ENCODE measurements at regions not wholly inside any gene's neighbourhood (a gene's known extent, or its start where the extent isn't known, plus 50 kb on each side); places are given as distances from the start of the nearest gene placed in this dataset.

GRCh38 chr4:79046016-79046592 lies 106.9 kb upstream of the PAQR3 start:
- Histone ChIP-seq H3K27ac (ENCODE audit: low read depth in 1 of 2, low read length in 2 of 2) (no peak overlapping the region), H3K4me1 (ENCODE audit: control insufficient read depth in 1 of 2, insufficient read depth in 2 of 2, low read length in 2 of 2) (no peaks in the 10 kb centered on the region), H3K36me3 (ENCODE audit: control insufficient read depth in 1 of 2, insufficient read depth in 2 of 2, low read length in 1 of 2) (no peaks in the 10 kb centered on the region), H3K4me3 (ENCODE audit: low read length in 2 of 2) (no peak overlapping the region), H3K9me3 (ENCODE audit: control insufficient read depth, low read length) (no peaks in the 10 kb centered on the region), H3K27me3 (ENCODE audit: control insufficient read depth in 1 of 2, insufficient read depth in 2 of 2, low read length in 1 of 2) (no peaks in the 10 kb centered on the region)
- intact Hi-C loops (cut with DNase I): loop anchor here (5.0 to 10.0 kb wide), 2 partner anchors 91 to 1166 kb away; no protein-coding TSS in a partner anchor
- no peak for ATAC-seq (ENCODE audit: low FRiP score)
- WGBS, 2 donors: 55 to 56% methylated on average over 4 of the region's 4 CpGs
- no peak for DNase-seq

- Histone ChIP-seq H3K36me3 (ENCODE audit: control insufficient read depth in 1 of 2, insufficient read depth in 2 of 2, low read length in 1 of 2) (no peaks in the 10 kb centered on the region), H3K4me3 (ENCODE audit: low read length in 2 of 2) (no peak overlapping the region), H3K4me1 (ENCODE audit: control insufficient read depth in 1 of 2, insufficient read depth in 2 of 2, low read length in 2 of 2) (no peaks in the 10 kb centered on the region), H3K9me3 (ENCODE audit: control insufficient read depth, low read length) (no peaks in the 10 kb centered on the region), H3K27ac (ENCODE audit: low read depth in 1 of 2, low read length in 2 of 2) (no peak overlapping the region), H3K27me3 (ENCODE audit: control insufficient read depth in 1 of 2, insufficient read depth in 2 of 2, low read length in 1 of 2) (no peaks in the 10 kb centered on the region)
- 92% methylated on average over 2 of the region's 2 CpGs for whole genome bisulfite sequencing, 2 donors
- ATAC-seq (ENCODE audit: low FRiP score): no peak
- intact Hi-C loops (cut with DNase I): loop anchor here in 1 of 2 donors (5.0 to 10.0 kb wide), 3 partner anchors 89 to 1173 kb away; no protein-coding TSS in a partner anchor
- no peak for DNase-seq
Observed at GRCh38 chr4:79044141-79044659, 105.0 kb upstream of the PAQR3 start.

GRCh38 chr4:79043138-79043537 lies 103.9 kb upstream of the PAQR3 start:
- DNase-seq (no peak), ATAC-seq (ENCODE audit: low FRiP score) (no peak)
- H3K27me3 ChIP-seq (ENCODE audit: control insufficient read depth in 1 of 2, insufficient read depth in 2 of 2, low read length in 1 of 2): no peaks in the 10 kb centered on the region
- H3K9me3 ChIP-seq (ENCODE audit: control insufficient read depth, low read length): no peaks in the 10 kb centered on the region
- H3K4me3 ChIP-seq (ENCODE audit: low read length in 2 of 2): no peak overlapping the region
- H3K36me3 ChIP-seq (ENCODE audit: control insufficient read depth in 1 of 2, insufficient read depth in 2 of 2, low read length in 1 of 2): no peaks in the 10 kb centered on the region
- intact Hi-C loops (cut with DNase I): loop anchor here in 1 of 2 donors (5.0 to 10.0 kb wide), 3 partner anchors 88 to 1174 kb away; no protein-coding TSS in a partner anchor
- 85 to 88% methylated on average over 6 of the region's 6 CpGs for WGBS, 2 donors
- H3K27ac ChIP-seq (ENCODE audit: low read depth in 1 of 2, low read length in 2 of 2): no peak overlapping the region
- no peaks in the 10 kb centered on the region for H3K4me1 ChIP-seq (ENCODE audit: control insufficient read depth in 1 of 2, insufficient read depth in 2 of 2, low read length in 2 of 2)

GRCh38 chr4:79042079-79042674 lies 102.9 kb upstream of the PAQR3 start:
- 99 to 100% methylated on average over 1 of the region's 1 CpG for WGBS, 2 donors
- DNase-seq: no peak
- Histone ChIP-seq H3K4me1 (ENCODE audit: control insufficient read depth in 1 of 2, insufficient read depth in 2 of 2, low read length in 2 of 2) (no peaks in the 10 kb centered on the region), H3K27ac (ENCODE audit: low read depth in 1 of 2, low read length in 2 of 2) (no peak overlapping the region), H3K36me3 (ENCODE audit: control insufficient read depth in 1 of 2, insufficient read depth in 2 of 2, low read length in 1 of 2) (no peaks in the 10 kb centered on the region), H3K27me3 (ENCODE audit: control insufficient read depth in 1 of 2, insufficient read depth in 2 of 2, low read length in 1 of 2) (no peaks in the 10 kb centered on the region), H3K9me3 (ENCODE audit: control insufficient read depth, low read length) (no peaks in the 10 kb centered on the region), H3K4me3 (ENCODE audit: low read length in 2 of 2) (no peak overlapping the region)
- intact Hi-C loops (cut with DNase I): loop anchor here in 1 of 2 donors (5.0 to 10.0 kb wide), 3 partner anchors 87 to 1175 kb away; no protein-coding TSS in a partner anchor
- no peak for ATAC-seq (ENCODE audit: low FRiP score)

GRCh38 chr4:79034544-79034943 lies 95.3 kb upstream of the PAQR3 start:
- WGBS, 2 donors: 96% methylated on average over 2 of the region's 2 CpGs
- DNase-seq (no peak), ATAC-seq (ENCODE audit: low FRiP score) (no peak)
- no peak overlapping the region for H3K4me3 ChIP-seq (ENCODE audit: low read length in 2 of 2)
- H3K4me1 ChIP-seq (ENCODE audit: control insufficient read depth in 1 of 2, insufficient read depth in 2 of 2, low read length in 2 of 2): no peaks in the 10 kb centered on the region
- intact Hi-C loops (cut with DNase I): no loop called here
- H3K27ac ChIP-seq (ENCODE audit: low read depth in 1 of 2, low read length in 2 of 2): no peak overlapping the region
- H3K27me3 ChIP-seq (ENCODE audit: control insufficient read depth in 1 of 2, insufficient read depth in 2 of 2, low read length in 1 of 2): no peaks in the 10 kb centered on the region
- H3K9me3 ChIP-seq (ENCODE audit: control insufficient read depth, low read length): no peaks in the 10 kb centered on the region
- H3K36me3 ChIP-seq (ENCODE audit: control insufficient read depth in 1 of 2, insufficient read depth in 2 of 2, low read length in 1 of 2): no peaks in the 10 kb centered on the region

- intact Hi-C loops (cut with DNase I): no loop called here
- Histone ChIP-seq H3K9me3 (ENCODE audit: control insufficient read depth, low read length) (no peaks in the 10 kb centered on the region), H3K27me3 (ENCODE audit: control insufficient read depth in 1 of 2, insufficient read depth in 2 of 2, low read length in 1 of 2) (no peaks in the 10 kb centered on the region), H3K4me1 (ENCODE audit: control insufficient read depth in 1 of 2, insufficient read depth in 2 of 2, low read length in 2 of 2) (no peaks in the 10 kb centered on the region), H3K4me3 (ENCODE audit: low read length in 2 of 2) (no peak overlapping the region), H3K27ac (ENCODE audit: low read depth in 1 of 2, low read length in 2 of 2) (no peak overlapping the region), H3K36me3 (ENCODE audit: control insufficient read depth in 1 of 2, insufficient read depth in 2 of 2, low read length in 1 of 2) (no peaks in the 10 kb centered on the region)
- DNase-seq: no peak
- WGBS, 2 donors: 0 to 12% methylated on average over 1 of the region's 1 CpG
- no peak for ATAC-seq (ENCODE audit: low FRiP score)
Observed at GRCh38 chr4:79030973-79031372, 91.7 kb upstream of the PAQR3 start.

GRCh38 chr4:79027656-79028055 lies 88.4 kb upstream of the PAQR3 start:
- no peaks in the 10 kb centered on the region for H3K4me1 ChIP-seq (ENCODE audit: control insufficient read depth in 1 of 2, insufficient read depth in 2 of 2, low read length in 2 of 2)
- H3K4me3 ChIP-seq (ENCODE audit: low read length in 2 of 2): no peak overlapping the region
- no peak overlapping the region for H3K27ac ChIP-seq (ENCODE audit: low read depth in 1 of 2, low read length in 2 of 2)
- no peaks in the 10 kb centered on the region for H3K9me3 ChIP-seq (ENCODE audit: control insufficient read depth, low read length)
- DNase-seq (no peak), ATAC-seq (ENCODE audit: low FRiP score) (no peak)
- intact Hi-C loops (cut with DNase I): no loop called here
- no peaks in the 10 kb centered on the region for H3K36me3 ChIP-seq (ENCODE audit: control insufficient read depth in 1 of 2, insufficient read depth in 2 of 2, low read length in 1 of 2)
- 89 to 93% methylated on average over 4 of the region's 4 CpGs for WGBS, 2 donors
- H3K27me3 ChIP-seq (ENCODE audit: control insufficient read depth in 1 of 2, insufficient read depth in 2 of 2, low read length in 1 of 2): no peaks in the 10 kb centered on the region

GRCh38 chr4:79025170-79025569 lies 85.9 kb upstream of the PAQR3 start:
- no peak overlapping the region for H3K27ac ChIP-seq (ENCODE audit: low read depth in 1 of 2, low read length in 2 of 2)

More at GRCh38 chr4:79025170-79025569, 85.9 kb upstream of the PAQR3 start:
- intact Hi-C loops (cut with DNase I): no loop called here
- no peaks in the 10 kb centered on the region for H3K36me3 ChIP-seq (ENCODE audit: control insufficient read depth in 1 of 2, insufficient read depth in 2 of 2, low read length in 1 of 2)
- no peaks in the 10 kb centered on the region for H3K27me3 ChIP-seq (ENCODE audit: control insufficient read depth in 1 of 2, insufficient read depth in 2 of 2, low read length in 1 of 2)
- no peaks in the 10 kb centered on the region for H3K4me1 ChIP-seq (ENCODE audit: control insufficient read depth in 1 of 2, insufficient read depth in 2 of 2, low read length in 2 of 2)
- no peak for DNase-seq
- 14 to 19% methylated on average over 2 of the region's 2 CpGs for WGBS, 2 donors
- ATAC-seq (ENCODE audit: low FRiP score): no peak
- H3K9me3 ChIP-seq (ENCODE audit: control insufficient read depth, low read length): no peaks in the 10 kb centered on the region
- no peak overlapping the region for H3K4me3 ChIP-seq (ENCODE audit: low read length in 2 of 2)
